Memory B cell (primary cell): ENCODE measurements at regions not wholly inside any gene's neighbourhood (a gene's known extent, or its start where the extent isn't known, plus 50 kb on each side); places are given as distances from the start of the nearest gene placed in this dataset.
A peak's percentile ranks its signal among the peaks of the same experiment; 100 is the strongest.
"Not testable (repeated sequence)": the region's sequence is repeated elsewhere in the genome, so short reads cannot be mapped to it uniquely, and the experiment has no call there.

Experiments
- ATAC-seq: fragments of 150-1000 bp; cut with Tn5 transposase; 2 replicates; pipeline ENCODE4 v1.10.0; 2021; ENCODE audit warnings: low read depth, mild to moderate bottlenecking, moderate library complexity
- DNase-seq, 2 donors: peaks; one replicate each; pipeline ENCODE4 v3.0.0; 2022; ENCODE audit warnings: low spot score in 2 of 2
- H3K27ac Mint-ChIP-seq: one replicate; pipeline ENCODE4 v1.8.0; 2022; ENCODE audit warnings: mild to moderate bottlenecking, moderate library complexity, mixed read lengths
- H3K27me3 Mint-ChIP-seq: one replicate; pipeline ENCODE4 v1.8.0; 2022; ENCODE audit warnings: mixed read lengths
- H3K36me3 Mint-ChIP-seq: one replicate; pipeline ENCODE4 v1.8.0; 2022; ENCODE audit warnings: mild to moderate bottlenecking, mixed read lengths
- H3K4me1 Mint-ChIP-seq: one replicate; pipeline ENCODE4 v1.8.0; 2022; ENCODE audit warnings: mixed read lengths
- H3K4me3 Mint-ChIP-seq: one replicate; pipeline ENCODE4 v1.8.0; 2022; ENCODE audit warnings: mild to moderate bottlenecking, moderate library complexity, mixed read lengths
- H3K9me3 Mint-ChIP-seq: one replicate; pipeline ENCODE4 v1.8.0; 2022; ENCODE audit warnings: mixed read lengths

DNA sequence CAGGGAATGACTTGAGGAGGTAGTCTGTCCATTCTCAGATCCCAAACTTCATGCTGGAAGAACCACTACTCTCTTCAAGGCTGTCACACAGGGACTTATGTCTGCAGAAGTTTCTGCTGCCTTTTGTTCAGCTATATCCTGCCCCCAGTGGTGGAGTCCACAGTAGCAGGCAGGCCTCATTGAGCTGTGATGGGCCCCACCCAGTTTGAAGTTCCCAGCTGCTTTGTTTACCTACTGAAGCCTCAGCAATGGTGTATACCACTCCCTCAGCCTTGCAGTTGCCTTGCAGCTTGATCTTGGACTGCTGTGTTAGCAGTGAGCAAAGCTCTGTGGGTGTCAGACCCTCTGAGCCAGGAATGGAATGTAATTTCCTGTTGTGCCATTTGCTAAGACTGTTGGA is 212.0 kb downstream of the CDY2B start:
- not testable (repeated sequence) for H3K27me3 Mint-ChIP-seq, H3K4me1 Mint-ChIP-seq, H3K9me3 Mint-ChIP-seq, DNase-seq, H3K4me3 Mint-ChIP-seq, ATAC-seq, H3K36me3 Mint-ChIP-seq, H3K27ac Mint-ChIP-seq

DNA sequence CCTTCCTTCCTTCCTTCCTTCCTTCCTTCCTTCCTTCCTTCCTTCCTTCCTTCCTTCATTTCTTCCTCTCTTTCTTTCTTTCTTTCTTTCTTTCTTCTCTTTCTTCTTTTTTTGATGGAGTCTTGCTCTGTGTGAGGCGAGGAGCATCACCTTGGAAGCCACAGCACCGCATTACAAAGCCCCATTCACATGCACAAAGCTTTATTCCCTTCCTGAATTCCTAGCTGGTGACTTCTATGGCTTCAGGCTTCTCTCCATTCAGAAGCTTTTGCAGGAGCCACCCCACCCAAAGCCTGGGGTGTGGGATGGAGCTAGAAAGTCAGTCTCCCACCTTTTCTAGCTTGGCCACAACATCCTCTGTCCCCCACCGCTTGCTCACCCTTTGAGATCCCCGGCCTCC is 237.0 kb downstream of the CDY2B start:
- H3K4me3 Mint-ChIP-seq, H3K27ac Mint-ChIP-seq, H3K27me3 Mint-ChIP-seq, H3K4me1 Mint-ChIP-seq, DNase-seq, H3K36me3 Mint-ChIP-seq, H3K9me3 Mint-ChIP-seq, ATAC-seq: not testable (repeated sequence)

DNA sequence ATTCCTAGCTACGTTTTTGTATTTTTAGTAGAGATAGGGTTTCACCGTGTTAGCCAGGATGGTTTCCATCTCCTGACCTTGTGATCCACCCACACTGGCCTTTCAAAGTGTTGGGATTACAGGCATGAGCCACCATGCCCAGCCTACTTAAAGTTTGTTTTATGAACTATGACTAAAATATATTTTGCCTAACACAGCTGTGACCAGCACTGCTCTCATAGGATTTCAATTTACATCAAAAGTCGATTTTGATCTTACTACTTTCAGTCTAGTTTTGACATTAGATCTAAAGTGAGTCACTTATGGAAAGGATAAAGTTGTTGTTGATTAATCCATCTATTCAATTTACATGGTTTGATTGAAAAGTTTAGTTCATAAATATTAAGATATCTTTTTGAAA is 245.5 kb downstream of the CDY2B start:
- not testable (repeated sequence) for H3K27ac Mint-ChIP-seq, DNase-seq, ATAC-seq, H3K27me3 Mint-ChIP-seq, H3K9me3 Mint-ChIP-seq, H3K4me3 Mint-ChIP-seq, H3K36me3 Mint-ChIP-seq, H3K4me1 Mint-ChIP-seq

DNA sequence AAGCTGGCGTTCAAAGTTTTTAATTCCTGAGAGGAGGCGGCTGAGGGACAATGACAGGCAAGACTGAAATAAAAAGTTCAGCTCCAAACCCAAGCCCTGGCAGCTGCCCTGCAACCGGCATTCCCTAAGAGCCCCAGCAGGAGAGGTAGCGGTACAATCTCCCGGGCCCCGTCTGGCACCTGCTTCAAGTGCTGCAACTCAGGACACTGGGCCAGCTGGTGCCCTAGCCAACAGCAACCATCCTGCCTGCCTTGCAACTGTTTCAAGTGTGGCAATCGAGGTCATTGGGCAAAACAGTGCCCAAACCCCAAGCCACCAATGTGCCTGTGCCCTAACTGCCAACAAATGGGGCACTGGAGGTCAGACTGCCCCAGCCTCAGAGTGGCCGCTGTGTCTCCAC is 268.8 kb downstream of the CDY2B start:
- not testable (repeated sequence) for H3K27me3 Mint-ChIP-seq

DNA sequence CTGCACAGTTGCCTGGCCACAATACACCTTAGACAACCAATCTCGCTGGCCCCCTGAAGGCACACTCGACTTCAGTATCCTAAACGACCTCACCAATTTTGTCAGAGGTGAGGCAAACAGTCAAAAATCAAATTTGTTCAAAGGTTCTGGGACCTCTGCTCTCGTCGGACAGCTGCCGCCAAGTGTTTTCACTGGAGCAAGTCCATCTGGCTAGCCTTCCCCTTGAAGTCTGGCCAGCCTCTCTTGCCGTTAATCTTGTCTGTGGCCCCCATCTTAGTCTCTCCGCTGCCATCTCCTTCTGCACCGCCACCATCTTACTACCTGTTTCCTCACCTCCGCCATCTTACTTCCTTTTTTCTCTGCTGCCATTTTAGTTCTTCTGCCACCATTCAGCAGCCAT is 269.4 kb downstream of the CDY2B start:
- not testable (repeated sequence) for ATAC-seq, H3K4me3 Mint-ChIP-seq, DNase-seq, H3K27me3 Mint-ChIP-seq, H3K9me3 Mint-ChIP-seq, H3K27ac Mint-ChIP-seq, H3K4me1 Mint-ChIP-seq, H3K36me3 Mint-ChIP-seq

More for the DNA sequence above, 268.8 kb downstream of the CDY2B start:
- H3K36me3 Mint-ChIP-seq, H3K4me3 Mint-ChIP-seq, H3K4me1 Mint-ChIP-seq, H3K9me3 Mint-ChIP-seq, ATAC-seq, H3K27ac Mint-ChIP-seq, DNase-seq: not testable (repeated sequence)

DNA sequence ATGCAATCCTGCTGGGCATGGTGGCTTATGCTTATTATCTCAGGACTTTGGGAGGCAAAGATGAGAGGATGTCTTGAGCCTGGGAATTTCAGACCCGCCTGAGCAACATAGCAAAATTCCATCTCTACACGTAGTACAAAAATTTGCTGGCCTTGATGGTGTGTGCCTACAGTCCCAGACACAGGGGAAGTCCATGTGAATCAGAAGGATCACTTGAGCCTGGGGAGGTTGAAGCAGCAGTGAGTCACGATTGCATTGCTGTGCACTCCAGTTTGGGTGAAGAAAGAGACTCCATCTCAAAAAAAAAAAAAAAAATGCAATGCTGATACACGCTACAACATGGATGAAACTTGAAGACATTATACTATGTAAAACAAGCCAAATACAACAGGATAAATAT is 272.9 kb downstream of the CDY2B start:
- not testable (repeated sequence) for H3K36me3 Mint-ChIP-seq, ATAC-seq, H3K27me3 Mint-ChIP-seq, H3K4me3 Mint-ChIP-seq, H3K9me3 Mint-ChIP-seq, H3K27ac Mint-ChIP-seq, H3K4me1 Mint-ChIP-seq, DNase-seq

DNA sequence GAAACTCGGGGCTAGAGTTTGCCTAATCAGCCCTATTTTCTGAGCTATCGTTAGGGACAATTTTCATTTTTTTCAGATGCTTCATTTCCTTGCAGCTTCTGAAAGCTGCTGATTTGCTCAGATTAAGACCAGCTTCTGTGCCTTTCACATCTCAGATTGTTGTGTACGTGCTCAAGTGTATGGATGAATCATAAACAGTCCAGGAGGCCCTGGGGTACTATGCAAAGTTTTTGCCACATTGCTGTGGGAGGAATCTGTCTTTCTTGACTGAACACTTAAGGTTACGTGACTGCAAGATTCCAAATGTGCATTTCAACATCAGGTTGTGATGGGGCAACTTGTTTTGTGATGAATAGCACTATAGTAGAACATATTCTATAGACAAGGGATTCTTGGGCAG is 280.8 kb downstream of the CDY2B start:
- not testable (repeated sequence) for ATAC-seq, H3K4me1 Mint-ChIP-seq, DNase-seq, H3K36me3 Mint-ChIP-seq, H3K4me3 Mint-ChIP-seq, H3K9me3 Mint-ChIP-seq, H3K27ac Mint-ChIP-seq, H3K27me3 Mint-ChIP-seq

DNA sequence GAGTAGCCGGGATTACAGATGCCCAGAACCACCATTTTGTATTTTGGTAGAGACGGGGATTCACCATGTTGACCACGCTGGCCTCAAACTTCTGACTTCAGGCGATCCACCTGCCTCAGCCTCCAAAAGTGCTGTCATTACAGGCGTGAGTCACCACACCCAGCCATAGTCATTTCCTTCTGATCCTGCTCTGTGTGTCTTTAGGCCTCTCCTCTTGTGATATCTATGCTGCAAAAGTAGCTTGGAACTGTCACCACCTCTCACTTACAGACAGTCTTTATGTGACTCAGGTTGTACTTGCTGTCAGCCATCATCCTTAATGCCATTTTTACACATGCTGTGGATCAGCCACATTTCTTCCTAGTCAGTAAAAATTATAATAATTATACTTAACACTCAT is 286.3 kb downstream of the CDY2B start:
- not testable (repeated sequence) for H3K36me3 Mint-ChIP-seq, DNase-seq, H3K9me3 Mint-ChIP-seq, H3K27me3 Mint-ChIP-seq, H3K4me3 Mint-ChIP-seq, H3K27ac Mint-ChIP-seq, H3K4me1 Mint-ChIP-seq, ATAC-seq

DNA sequence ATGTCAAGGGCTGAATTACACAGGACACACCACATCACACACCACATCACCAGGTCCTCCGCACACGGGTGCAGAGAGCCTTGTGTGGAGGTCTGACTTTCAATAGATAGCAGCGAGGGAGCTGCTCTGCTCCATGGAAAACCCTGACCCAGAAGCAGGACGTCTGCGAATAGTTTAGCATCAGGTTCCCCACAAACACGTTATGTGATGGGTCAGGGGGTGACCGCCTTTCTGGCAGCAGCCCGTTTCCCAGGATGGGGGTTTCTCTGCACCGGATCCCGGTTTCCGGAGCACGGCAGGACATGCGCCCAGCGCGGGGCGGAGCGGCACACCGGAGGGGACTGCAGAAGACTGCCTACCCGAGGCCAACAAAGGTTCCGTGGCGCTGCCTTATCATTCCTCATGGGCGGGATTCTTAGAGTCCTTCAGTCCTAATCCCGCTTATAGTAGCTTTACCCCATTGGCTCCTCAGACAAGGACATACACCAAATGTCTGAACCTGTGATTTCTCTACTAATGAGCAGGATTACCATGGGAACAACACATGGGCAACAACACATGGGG is 300.0 kb downstream of the CDY2B start:
- H3K9me3 Mint-ChIP-seq, H3K27ac Mint-ChIP-seq, ATAC-seq, H3K4me1 Mint-ChIP-seq, H3K27me3 Mint-ChIP-seq, DNase-seq, H3K4me3 Mint-ChIP-seq, H3K36me3 Mint-ChIP-seq: not testable (repeated sequence)

DNA sequence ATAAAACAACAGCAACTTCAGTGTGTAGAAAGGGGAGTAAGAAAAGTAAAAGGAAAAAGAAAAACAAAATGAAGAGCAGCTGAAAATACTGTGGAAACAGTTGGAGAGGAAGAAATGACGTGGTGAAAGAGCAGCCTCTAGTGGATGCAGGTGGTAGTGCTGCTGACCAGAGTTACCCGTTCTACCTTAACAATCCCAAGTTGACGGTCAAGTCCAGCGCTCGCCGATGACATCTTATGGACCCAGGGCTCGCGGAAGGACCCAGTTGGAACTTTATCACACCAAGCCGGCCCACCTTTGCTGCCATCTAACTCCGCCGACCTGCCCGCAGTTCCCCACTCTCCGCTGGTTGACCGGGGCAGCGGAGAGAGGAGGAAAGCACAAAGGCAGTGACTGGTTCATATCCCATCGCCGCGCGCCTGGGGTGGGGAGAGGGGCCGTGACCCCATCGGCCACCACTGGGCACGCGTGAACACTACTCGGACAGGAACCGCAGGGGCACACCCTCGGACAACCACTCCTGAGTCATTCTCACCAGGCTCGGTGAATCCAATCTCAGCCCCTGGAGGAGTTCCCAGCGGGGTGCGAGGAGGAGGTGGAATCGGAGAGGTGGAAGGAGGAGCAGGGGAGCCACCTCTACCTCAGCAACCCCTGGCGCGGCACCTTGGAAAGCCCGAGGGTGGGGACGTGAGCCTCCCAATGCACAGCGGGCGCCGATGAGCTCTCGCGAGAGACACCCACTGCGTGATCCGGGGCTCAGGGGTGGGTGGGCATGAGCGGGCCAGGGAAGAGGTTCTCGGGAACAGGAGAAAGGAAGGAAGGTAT is 300.7 kb downstream of the CDY2B start:
- peak overlapping the region; percentile 29 for H3K4me3 Mint-ChIP-seq
- DNase-seq, H3K27ac Mint-ChIP-seq, H3K9me3 Mint-ChIP-seq, H3K27me3 Mint-ChIP-seq, ATAC-seq, H3K4me1 Mint-ChIP-seq, H3K36me3 Mint-ChIP-seq: not testable (repeated sequence)

DNA sequence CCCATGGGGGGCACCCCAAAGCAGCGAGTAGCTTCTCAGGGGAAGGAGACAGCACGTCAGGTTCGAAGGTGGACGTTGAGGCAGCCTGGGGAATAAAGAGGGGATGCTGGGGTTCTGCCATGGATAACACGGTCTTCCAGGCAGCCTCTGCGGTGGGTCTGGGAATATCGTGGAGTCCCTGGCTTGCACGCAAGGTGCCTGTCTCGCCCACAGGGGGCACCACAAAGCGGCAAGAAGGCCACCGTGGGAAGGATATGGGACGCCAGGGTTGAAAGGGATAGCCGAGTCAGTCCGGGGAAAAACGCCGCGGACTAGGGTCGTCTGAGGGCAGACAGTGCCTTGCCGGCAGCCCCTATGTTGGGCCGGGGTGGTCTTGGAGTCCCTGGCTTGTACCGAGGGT is 316.9 kb downstream of the CDY2B start:
- not testable (repeated sequence) for H3K36me3 Mint-ChIP-seq, H3K9me3 Mint-ChIP-seq, H3K27me3 Mint-ChIP-seq, H3K4me1 Mint-ChIP-seq, DNase-seq, H3K4me3 Mint-ChIP-seq, H3K27ac Mint-ChIP-seq, ATAC-seq
